HG02852 (cell line): ENCODE measurements at regions not wholly inside any gene's neighbourhood (a gene's known extent, or its start where the extent isn't known, plus 50 kb on each side); places are given as distances from the start of the nearest gene placed in this dataset.
"Not testable (repeated sequence)": the region's sequence is repeated elsewhere in the genome, so short reads cannot be mapped to it uniquely, and the experiment has no call there.

ENCODE experiments used
- ATAC-seq: cut with Tn5 transposase; IDR thresholded peaks from one replicate; pipeline ENCODE4 v1.9.1; 2021; ENCODE audit warnings: mild to moderate bottlenecking, moderate library complexity; ENCODE audit not compliant: unreplicated experiment

DNA sequence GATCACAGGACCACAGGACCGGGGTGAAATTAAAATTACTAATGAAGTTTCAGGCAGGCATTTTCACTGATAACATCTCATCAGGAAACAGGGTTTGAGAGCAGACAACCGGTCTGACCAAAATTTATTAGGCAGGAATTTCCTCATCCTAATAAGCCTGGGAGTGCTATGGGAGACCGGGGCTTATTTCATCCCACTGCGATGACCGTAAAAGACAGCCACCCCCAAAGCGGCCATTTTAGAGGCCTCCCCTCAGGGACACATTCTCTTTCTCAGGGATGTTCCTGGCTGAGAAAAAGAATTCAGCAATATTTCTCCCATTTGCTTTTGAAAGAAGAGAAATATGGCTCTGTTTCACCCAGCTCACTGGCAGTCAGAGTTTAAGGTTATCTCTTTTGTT lies 197.2 kb upstream of the MYLIP start:
- not testable (repeated sequence) for ATAC-seq

DNA sequence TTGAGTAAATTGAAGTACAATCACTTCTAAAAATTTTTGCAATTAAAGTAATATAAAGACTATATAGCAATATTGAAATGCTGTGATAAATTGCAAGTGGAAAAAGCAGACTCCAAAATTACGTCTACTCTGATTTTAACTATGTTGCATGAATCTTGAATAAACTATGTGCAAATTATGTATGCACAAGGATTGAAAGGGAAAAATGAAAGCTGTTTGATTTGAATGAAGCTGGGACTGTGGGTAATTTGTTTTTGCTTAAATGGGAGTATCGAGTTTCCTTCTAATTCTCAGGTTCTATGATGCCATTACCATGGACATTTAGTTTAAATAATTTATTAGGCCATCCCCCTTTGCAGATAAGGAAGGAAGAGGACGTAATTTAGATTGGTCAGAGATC lies 198.7 kb upstream of the MYLIP start:
- ATAC-seq: no peak

- ATAC-seq: no peak
Measured at GRCh38 chr6:15929685-15930084, 199.2 kb upstream of the MYLIP start.

DNA sequence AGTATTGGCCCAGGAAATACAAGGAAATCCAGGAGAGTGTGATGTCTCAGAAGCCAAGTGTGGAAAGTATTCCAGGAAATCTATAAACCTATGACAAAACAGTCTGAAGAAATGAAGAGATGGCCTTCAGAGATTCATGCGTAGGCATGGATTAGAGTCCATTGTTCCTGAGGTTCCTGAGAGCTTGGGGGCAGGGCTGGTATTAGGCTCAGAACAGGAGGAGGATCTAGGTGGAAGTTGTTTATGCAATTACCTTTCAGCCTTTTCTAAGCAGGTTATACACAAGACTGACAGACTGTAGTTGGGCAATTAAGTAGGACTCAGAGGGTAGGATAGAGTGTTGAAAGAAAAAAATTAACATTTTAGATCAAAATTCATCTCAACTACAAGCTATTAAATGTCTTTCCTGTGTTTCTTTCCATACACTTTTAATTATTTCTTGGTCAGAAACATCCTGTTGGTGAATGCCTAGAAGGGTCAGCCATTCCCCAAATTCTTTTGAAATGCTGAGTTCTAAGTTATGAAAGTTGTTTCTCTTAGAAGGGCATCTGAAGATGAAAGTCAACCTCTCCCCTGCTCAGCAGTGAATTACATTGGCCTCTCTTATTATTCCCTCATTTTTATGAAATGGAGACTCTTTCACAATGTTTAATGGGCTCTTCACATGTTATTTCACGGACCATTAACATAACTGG lies 201.2 kb upstream of the MYLIP start:
- ATAC-seq: no peak

- no peak for ATAC-seq
Measured at GRCh38 chr6:15926256-15926655, 202.6 kb upstream of the MYLIP start.

DNA sequence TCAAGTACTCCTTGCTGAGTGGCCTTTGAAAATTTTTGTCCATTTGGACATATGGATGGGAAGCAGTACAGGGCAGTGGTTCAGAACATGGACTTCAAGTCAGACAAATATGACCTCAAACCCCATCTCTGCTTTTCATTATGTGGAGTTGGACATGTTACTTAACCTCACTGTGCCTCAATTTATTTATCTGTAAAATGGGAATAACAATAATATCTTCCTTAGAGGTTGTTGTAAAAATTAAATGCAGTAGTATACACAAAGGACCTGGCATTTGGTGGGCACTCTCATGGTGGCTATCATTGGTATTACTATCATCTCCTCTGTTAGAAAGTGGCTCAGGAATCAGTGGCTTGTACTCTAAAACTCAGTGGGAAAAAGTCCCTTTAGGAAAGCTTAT lies 204.0 kb upstream of the MYLIP start:
- ATAC-seq: no peak

GRCh38 chr6:15922510-15923250 lies 206.2 kb upstream of the MYLIP start:
- no peak for ATAC-seq

DNA sequence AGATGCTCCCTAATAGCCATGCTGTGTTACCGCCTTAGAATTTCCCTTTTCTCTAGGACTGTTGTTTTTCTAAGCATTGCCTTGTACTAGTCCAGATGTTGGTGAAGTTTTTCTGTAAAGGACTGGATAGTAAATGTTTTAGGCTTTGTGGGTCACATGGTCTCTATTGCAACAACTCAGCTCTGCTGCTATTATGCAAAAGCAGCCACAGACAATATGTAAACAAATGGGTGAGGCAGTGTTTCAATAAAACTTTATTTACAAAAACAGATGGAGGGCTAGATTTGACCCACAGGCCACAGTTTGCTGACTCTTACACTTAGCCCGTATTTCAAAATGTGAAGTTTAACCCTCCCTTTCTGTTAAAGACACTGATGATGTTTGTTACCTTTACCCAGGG lies 207.6 kb upstream of the MYLIP start:
- no peak for ATAC-seq

DNA sequence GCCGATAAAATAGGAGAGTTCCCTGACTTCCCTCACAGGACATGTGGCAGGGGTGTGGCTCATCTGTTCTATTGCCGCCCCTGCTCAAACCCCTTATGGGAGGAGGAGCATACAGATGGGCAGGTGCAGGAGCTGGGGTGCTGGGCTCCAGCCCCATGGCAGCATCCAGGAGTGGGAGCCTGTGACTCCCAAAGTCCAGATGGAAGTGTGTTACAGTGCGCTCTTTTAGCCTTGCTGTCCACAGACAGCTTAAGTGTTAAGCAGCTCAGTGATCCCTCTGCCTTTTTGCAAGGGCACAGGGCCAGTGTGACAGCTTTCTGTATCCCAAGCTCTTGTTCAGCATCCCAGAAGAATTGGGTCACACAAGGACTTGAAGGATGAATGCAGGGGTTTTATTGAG lies 212.3 kb upstream of the MYLIP start:
- no peak for ATAC-seq

- no peak for ATAC-seq
Measured at GRCh38 chr6:15915508-15916178, 213.2 kb upstream of the MYLIP start.

- ATAC-seq: no peak
Measured at GRCh38 chr6:15914553-15914952, 214.3 kb upstream of the MYLIP start.

- no peak for ATAC-seq
Measured at GRCh38 chr6:15913573-15913972, 215.3 kb upstream of the MYLIP start.

DNA sequence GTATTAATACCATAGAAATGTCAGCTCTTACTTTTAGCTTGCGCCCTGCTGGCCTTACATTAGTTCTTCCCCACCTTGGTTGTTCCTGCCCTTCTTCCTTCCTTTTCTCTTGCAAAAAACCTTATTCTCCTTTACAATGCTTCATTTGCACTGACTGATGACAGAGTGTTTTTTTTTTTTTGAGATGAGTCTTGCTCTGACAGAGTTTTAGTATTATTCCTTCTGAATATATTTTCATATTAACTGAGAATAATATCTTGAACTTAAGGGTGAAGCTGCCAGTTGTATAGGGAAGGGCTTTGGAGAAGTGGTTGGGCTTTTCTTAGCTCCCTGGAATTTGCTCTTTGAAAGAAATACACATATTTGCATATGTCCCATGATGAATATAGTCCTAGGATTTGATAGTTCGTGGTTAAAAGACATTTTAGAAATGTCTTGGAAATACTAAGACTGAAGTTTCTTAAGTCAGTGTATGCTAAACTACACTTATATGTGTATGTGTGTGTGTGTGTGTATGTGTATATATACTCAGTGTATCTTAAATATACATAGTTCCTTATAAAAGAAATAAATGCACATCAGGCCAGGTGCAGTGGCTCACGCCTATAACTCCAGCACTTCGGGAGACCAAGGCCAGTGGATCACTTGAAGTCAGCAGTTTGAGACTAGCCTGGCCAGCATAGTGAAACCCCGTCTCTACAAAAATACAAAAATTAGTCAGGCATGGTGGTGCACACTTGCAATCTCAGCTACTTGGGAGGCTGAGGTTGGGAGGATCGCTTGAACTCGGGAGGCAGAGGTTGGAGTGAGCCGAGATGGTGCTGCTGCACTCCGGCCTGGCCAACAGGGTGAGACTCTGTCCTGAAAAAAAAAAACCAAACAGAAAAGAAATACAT lies 216.1 kb upstream of the MYLIP start:
- no peak for ATAC-seq

GRCh38 chr6:15911753-15912504 lies 217.0 kb upstream of the MYLIP start:
- ATAC-seq: no peak

DNA sequence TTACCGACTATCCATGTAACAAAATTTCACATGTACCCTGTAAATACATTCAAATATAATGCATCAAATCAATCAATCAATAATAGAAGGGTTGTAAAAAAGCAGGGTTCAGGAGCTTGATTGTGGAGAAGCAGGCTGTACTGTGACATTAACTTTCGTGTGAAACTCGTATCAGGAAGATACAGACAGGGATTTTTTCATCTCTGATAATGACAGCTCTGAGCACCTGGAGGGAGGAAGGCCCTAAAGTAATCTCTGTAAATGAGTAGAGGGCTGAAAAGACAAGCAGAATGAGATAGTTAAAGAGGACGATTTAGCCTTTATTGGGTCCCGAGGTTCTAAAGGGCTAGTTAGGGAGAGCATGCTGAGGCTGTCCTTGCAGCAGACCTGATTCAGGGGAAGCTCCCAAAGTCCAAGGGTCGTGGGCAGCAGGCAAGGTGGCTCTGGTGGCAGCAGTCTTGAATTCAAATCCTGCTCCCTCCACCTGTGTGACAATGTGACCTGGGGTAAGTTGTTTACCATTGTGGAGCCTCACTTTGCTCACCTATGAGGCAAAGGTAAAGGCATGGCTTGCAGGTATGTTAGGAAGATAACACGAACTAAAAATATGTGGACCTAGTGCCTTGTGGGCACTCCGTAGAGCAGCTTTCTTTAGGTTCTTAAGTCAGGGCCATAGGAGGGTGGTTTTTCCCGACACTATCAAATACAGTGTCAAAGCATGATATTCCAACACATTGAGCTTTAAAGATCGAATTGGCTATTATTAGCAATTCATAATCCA lies 219.4 kb upstream of the MYLIP start:
- no peak for ATAC-seq

DNA sequence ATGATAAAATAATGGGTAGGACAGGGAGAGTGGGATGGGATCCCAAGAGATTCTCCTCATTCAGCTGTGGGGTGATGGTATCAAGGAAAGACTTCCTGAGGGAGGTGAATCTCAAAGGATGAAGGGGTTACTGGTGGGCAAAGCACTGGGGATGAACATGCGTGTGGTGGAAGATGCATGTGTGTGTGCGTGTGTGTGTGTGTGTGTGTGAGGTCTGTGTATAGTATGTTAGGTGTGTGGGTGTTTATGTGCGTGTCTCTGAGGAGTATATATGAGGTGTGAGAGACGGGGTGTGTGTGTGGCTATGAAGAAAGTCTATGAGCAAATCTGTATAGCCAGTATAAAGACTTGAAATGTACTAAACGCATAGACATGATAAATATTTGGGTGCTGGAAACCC lies 220.0 kb upstream of the MYLIP start:
- no peak for ATAC-seq

DNA sequence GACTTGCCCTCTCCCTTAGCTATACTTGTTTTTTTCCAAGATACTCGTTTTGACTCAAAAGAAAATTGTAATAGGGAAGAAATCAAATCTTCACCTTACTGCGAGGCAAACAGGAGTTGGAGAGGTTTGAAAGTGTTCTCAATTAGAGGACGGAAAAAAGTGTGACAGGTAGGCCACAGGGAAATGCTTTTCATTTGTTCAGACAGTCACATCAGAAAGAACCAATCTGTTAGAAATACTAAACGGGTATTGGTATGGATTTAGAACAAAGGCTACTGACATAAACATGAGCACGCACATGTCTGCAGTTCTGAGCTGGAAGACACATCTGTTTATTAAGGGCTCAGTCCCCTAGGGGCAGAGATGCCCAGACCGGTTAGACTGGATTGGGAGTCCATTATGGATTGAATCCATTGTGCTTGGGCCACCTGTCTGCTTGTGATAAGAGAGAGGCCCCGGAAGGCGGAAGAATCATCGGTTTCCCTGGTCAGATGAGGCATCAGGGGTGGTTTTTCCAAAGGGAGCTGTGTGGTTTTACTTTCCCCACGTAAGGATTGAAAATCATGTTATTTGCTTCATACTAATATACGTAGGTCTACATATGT lies 220.9 kb upstream of the MYLIP start:
- no peak for ATAC-seq

- not testable (repeated sequence) for ATAC-seq
Measured at GRCh38 chr6:15907220-15907913, 221.5 kb upstream of the MYLIP start.
